Testis (tissue), 2 donors: ENCODE measurements at regions not wholly inside any gene's neighbourhood (a gene's known extent, or its start where the extent isn't known, plus 50 kb on each side); places are given as distances from the start of the nearest gene placed in this dataset.

ENCODE experiments used
- DNase-seq: peaks from one replicate; pipeline ENCODE4 v3.0.0-alpha.2; 2019
- H3K27ac ChIP-seq, 2 donors: fragments of 200-600 bp; sonication (generic); one replicate each; pipeline ENCODE4 v1.5.1; 2019
- H3K27me3 ChIP-seq: fragments of 200-600 bp; sonication (generic); one replicate; pipeline ENCODE4 v1.5.1; 2019
- H3K36me3 ChIP-seq: fragments of 200-600 bp; sonication (generic); one replicate; pipeline ENCODE4 v1.5.1; 2017; ENCODE audit warnings: low read depth; ENCODE audit errors: missing control alignments
- H3K4me1 ChIP-seq: fragments of 200-600 bp; sonication (generic); one replicate; pipeline ENCODE4 v1.5.1; 2019
- H3K4me3 ChIP-seq, 2 donors: fragments of 200-600 bp; sonication (generic); one replicate each; pipeline ENCODE4 v1.5.1; 2017 to 2019
- H3K9me3 ChIP-seq: fragments of 200-600 bp; sonication (generic); one replicate; pipeline ENCODE4 v1.5.1; 2017
- CTCF ChIP-seq, 3 experiments: fragments of 450-650 bp in 2 of 3; fragments of 200-600 bp in 1 of 3; sonication (generic) in 1 of 3; IDR thresholded peaks; one replicate each; pipeline ENCODE4 v1.5.1; 2016 to 2019; ENCODE audit warnings: antibody characterized with exemption in 3 of 3, mild to moderate bottlenecking in 2 of 3, moderate library complexity in 1 of 3
- POLR2A ChIP-seq: fragments of 450-650 bp; IDR thresholded peaks from one replicate; pipeline ENCODE4 v1.6.1; 2017; ENCODE audit warnings: antibody characterized with exemption, mild to moderate bottlenecking, moderate library complexity
- WGBS, 2 donors: methylation state at CpG; one replicate each; pipeline ENCODE4 v1.1.5; 2018; 5-methylcytosine and 5-hydroxymethylcytosine counted together
- intact Hi-C: fragments of 100-400 bp; cut with DNase I; formaldehyde crosslinking; loops from one replicate; pipeline ENCODE4 v1.15.1; 2023; ENCODE audit warnings: low total_unique reads

GRCh38 chr14:84343656-84344055 is 1186.3 kb upstream of the FLRT2 start:
- Histone ChIP-seq H3K9me3 (no peaks in the 10 kb centered on the region), H3K4me3 (no peak overlapping the region), H3K27me3 (no peaks in the 10 kb centered on the region), H3K36me3 (no peaks in the 10 kb centered on the region), H3K27ac (no peak overlapping the region), H3K4me1 (no peaks in the 10 kb centered on the region)
- intact Hi-C loops: no loop called here
- WGBS, 2 donors: 78 to 82% methylated on average over 3 of the region's 3 CpGs
- TF ChIP-seq CTCF (IDR thresholded peaks at IDR 0.05) (no peak), POLR2A (no peak)
- no peak for DNase-seq

- no peak overlapping the region for H3K4me3 ChIP-seq
- H3K4me1 ChIP-seq: no peaks in the 10 kb centered on the region
- H3K9me3 ChIP-seq: no peaks in the 10 kb centered on the region
- H3K27me3 ChIP-seq: no peaks in the 10 kb centered on the region
- no peak overlapping the region for H3K27ac ChIP-seq
- no peak for TF ChIP-seq POLR2A
- no peak for TF ChIP-seq CTCF (IDR thresholded peaks at IDR 0.05)
- no peaks in the 10 kb centered on the region for H3K36me3 ChIP-seq
- no peak for DNase-seq
- intact Hi-C loops: no loop called here
Observed at GRCh38 chr14:84351646-84352045, 1178.3 kb upstream of the FLRT2 start.

GRCh38 chr14:84361476-84361875 is 1168.5 kb upstream of the FLRT2 start:
- intact Hi-C loops: no loop called here
- Histone ChIP-seq H3K9me3 (no peaks in the 10 kb centered on the region), H3K4me3 (no peak overlapping the region), H3K27ac (no peak overlapping the region), H3K27me3 (no peaks in the 10 kb centered on the region), H3K4me1 (no peaks in the 10 kb centered on the region), H3K36me3 (no peaks in the 10 kb centered on the region)
- WGBS, 2 donors: 75 to 81% methylated on average over 2 of the region's 2 CpGs
- DNase-seq: no peak
- TF ChIP-seq POLR2A (no peak), CTCF (IDR thresholded peaks at IDR 0.05) (no peak)

- Histone ChIP-seq H3K27me3 (no peaks in the 10 kb centered on the region), H3K4me3 (no peak overlapping the region), H3K4me1 (no peaks in the 10 kb centered on the region), H3K36me3 (no peaks in the 10 kb centered on the region), H3K27ac (no peak overlapping the region), H3K9me3 (no peaks in the 10 kb centered on the region)
- TF ChIP-seq CTCF (IDR thresholded peaks at IDR 0.05) (no peak), POLR2A (no peak)
- intact Hi-C loops: no loop called here
- no peak for DNase-seq
Observed at GRCh38 chr14:84375235-84375634, 1154.7 kb upstream of the FLRT2 start.

- Histone ChIP-seq H3K9me3 (no peaks in the 10 kb centered on the region), H3K36me3 (no peaks in the 10 kb centered on the region), H3K27me3 (no peaks in the 10 kb centered on the region), H3K27ac (no peak overlapping the region), H3K4me3 (no peak overlapping the region), H3K4me1 (no peaks in the 10 kb centered on the region)
- TF ChIP-seq POLR2A (no peak), CTCF (IDR thresholded peaks at IDR 0.05) (no peak)
- DNase-seq: no peak
- intact Hi-C loops: no loop called here
- WGBS, 2 donors: 87 to 95% methylated on average over 3 of the region's 3 CpGs
Observed at GRCh38 chr14:84390010-84390409, 1139.9 kb upstream of the FLRT2 start.
